HG03378 (cell line): ENCODE measurements at regions not wholly inside any gene's neighbourhood (a gene's known extent, or its start where the extent isn't known, plus 50 kb on each side); places are given as distances from the start of the nearest gene placed in this dataset.

Source experiments
- ATAC-seq: cut with Tn5 transposase; IDR thresholded peaks from one replicate; pipeline ENCODE4 v1.9.1; 2021; ENCODE audit warnings: mild to moderate bottlenecking, moderate library complexity; ENCODE audit not compliant: unreplicated experiment

- ATAC-seq: no peak
Measured at GRCh38 chr15:91603384-91604080, 250.0 kb upstream of the SLCO3A1 start.

- ATAC-seq: no peak
Measured at GRCh38 chr15:91604122-91604521, 249.4 kb upstream of the SLCO3A1 start.

- no peak for ATAC-seq
Measured at GRCh38 chr15:91605576-91605975, 247.9 kb upstream of the SLCO3A1 start.

GRCh38 chr15:91609231-91609630 lies 244.3 kb upstream of the SLCO3A1 start:
- ATAC-seq: no peak

- no peak for ATAC-seq
Measured at GRCh38 chr15:91609966-91610365, 243.5 kb upstream of the SLCO3A1 start.

- no peak for ATAC-seq
Measured at GRCh38 chr15:91611561-91612323, 241.8 kb upstream of the SLCO3A1 start.

GRCh38 chr15:91620229-91620628 lies 233.3 kb upstream of the SLCO3A1 start:
- ATAC-seq: no peak

GRCh38 chr15:91622235-91622634 lies 231.3 kb upstream of the SLCO3A1 start:
- ATAC-seq: no peak

- ATAC-seq: no peak
Measured at GRCh38 chr15:91622711-91623342, 230.7 kb upstream of the SLCO3A1 start.

GRCh38 chr15:91624353-91624968 lies 229.0 kb upstream of the SLCO3A1 start:
- no peak for ATAC-seq

- no peak for ATAC-seq
Measured at GRCh38 chr15:91625506-91625905, 228.0 kb upstream of the SLCO3A1 start.

- no peak for ATAC-seq
Measured at GRCh38 chr15:91627473-91628278, 225.8 kb upstream of the SLCO3A1 start.

- no peak for ATAC-seq
Measured at GRCh38 chr15:91630090-91630489, 223.4 kb upstream of the SLCO3A1 start.

- ATAC-seq: no peak
Measured at GRCh38 chr15:91632176-91632575, 221.3 kb upstream of the SLCO3A1 start.

GRCh38 chr15:91632981-91633380 lies 220.5 kb upstream of the SLCO3A1 start:
- no peak for ATAC-seq

- ATAC-seq: no peak
Measured at GRCh38 chr15:91634179-91634578, 219.3 kb upstream of the SLCO3A1 start.

- ATAC-seq: no peak
Measured at GRCh38 chr15:91635080-91635479, 218.4 kb upstream of the SLCO3A1 start.

- ATAC-seq: no peak
Measured at GRCh38 chr15:91635641-91636040, 217.9 kb upstream of the SLCO3A1 start.

GRCh38 chr15:91649016-91649415 lies 204.5 kb upstream of the SLCO3A1 start:
- no peak for ATAC-seq

- no peak for ATAC-seq
Measured at GRCh38 chr15:91649831-91650321, 203.6 kb upstream of the SLCO3A1 start.

- ATAC-seq: no peak
Measured at GRCh38 chr15:91651251-91651650, 202.3 kb upstream of the SLCO3A1 start.
